Naive thymus-derived CD4-positive, alpha-beta T cell (primary cell): ENCODE measurements at regions not wholly inside any gene's neighbourhood (a gene's known extent, or its start where the extent isn't known, plus 50 kb on each side); places are given as distances from the start of the nearest gene placed in this dataset.
A peak's percentile ranks its signal among the peaks of the same experiment; 100 is the strongest.

Experiments used
- ATAC-seq: fragments of 150-1000 bp; cut with Tn5 transposase; 2 replicates; pipeline ENCODE4 v1.10.0; 2021; ENCODE audit warnings: mild to moderate bottlenecking, moderate library complexity
- CTCF ChIA-PET: fragments of 350-600 bp; sonication (Branson Sonifier 250); formaldehyde crosslinking; loops from one replicate; lab custom pipeline; 2021; ENCODE audit warnings: antibody characterized with exemption; lab: Charles Lee
- POLR2A ChIA-PET: fragments of 350-600 bp; sonication (Branson Sonifier 250); formaldehyde crosslinking; loops from one replicate; lab custom pipeline; 2021; ENCODE audit warnings: antibody characterized with exemption, inconsistent platforms; lab: Charles Lee
- DNase-seq, 9 donors: peaks; one replicate each; pipeline versions ENCODE4 v3.0.0 to v3.0.0-alpha.2; 2020 to 2022; ENCODE audit warnings: mixed read lengths in 1 of 9
- H3K27ac ChIP-seq: one replicate; pipeline ENCODE4 v1.7.0; 2013; ENCODE audit warnings: mild to moderate bottlenecking, low read depth, low read length, moderate library complexity
- H3K27me3 ChIP-seq, 2 donors: one replicate each; pipeline ENCODE4 v1.7.0; 2013; ENCODE audit warnings: low read length in 2 of 2, mild to moderate bottlenecking in 2 of 2, moderate library complexity in 2 of 2; ENCODE audit not compliant: control insufficient read depth in 2 of 2, insufficient read depth in 2 of 2
- H3K36me3 ChIP-seq, 3 experiments: 1 replicate in 2 of 3; 2 replicates in 1 of 3; pipeline ENCODE4 v1.7.0; 2013; ENCODE audit warnings: low read length in 3 of 3, mild to moderate bottlenecking in 3 of 3, moderate library complexity in 1 of 3; ENCODE audit not compliant: insufficient read depth in 3 of 3, control insufficient read depth in 2 of 3
- H3K4me1 ChIP-seq, 2 donors: one replicate each; pipeline ENCODE4 v1.7.0; 2013; ENCODE audit warnings: low read length in 2 of 2, mild to moderate bottlenecking in 2 of 2, moderate library complexity in 1 of 2; ENCODE audit not compliant: control insufficient read depth in 2 of 2, insufficient read depth in 2 of 2
- H3K4me3 ChIP-seq: 2 replicates; pipeline ENCODE4 v1.7.0; 2013; ENCODE audit warnings: mild to moderate bottlenecking, low read length
- H3K9me3 ChIP-seq, 3 experiments: 1 replicate in 2 of 3; 2 replicates in 1 of 3; pipeline ENCODE4 v1.7.0; 2013; ENCODE audit warnings: low read length in 3 of 3; ENCODE audit not compliant: control insufficient read depth in 2 of 3
- H3K27ac Mint-ChIP-seq, 9 donors: one replicate each; pipeline ENCODE4 v1.8.0; 2020 to 2022; ENCODE audit warnings: mixed read lengths in 9 of 9, mild to moderate bottlenecking in 8 of 9, moderate library complexity in 5 of 9, inconsistent platforms in 2 of 9
- H3K27me3 Mint-ChIP-seq, 5 donors: one replicate each; pipeline ENCODE4 v1.8.0; 2021 to 2022; ENCODE audit warnings: mixed read lengths in 5 of 5, mild to moderate bottlenecking in 1 of 5
- H3K36me3 Mint-ChIP-seq, 5 donors: one replicate each; pipeline ENCODE4 v1.8.0; 2020 to 2022; ENCODE audit warnings: mixed read lengths in 5 of 5, mild to moderate bottlenecking in 3 of 5, inconsistent platforms in 1 of 5
- H3K4me1 Mint-ChIP-seq, 7 donors: one replicate each; pipeline ENCODE4 v1.8.0; 2020 to 2022; ENCODE audit warnings: mixed read lengths in 7 of 7, mild to moderate bottlenecking in 3 of 7, inconsistent platforms in 1 of 7
- H3K4me3 Mint-ChIP-seq, 10 donors: one replicate each; pipeline ENCODE4 v1.8.0; 2020 to 2022; ENCODE audit warnings: mild to moderate bottlenecking in 10 of 10, mixed read lengths in 10 of 10, moderate library complexity in 6 of 10, inconsistent platforms in 2 of 10
- H3K9me3 Mint-ChIP-seq, 11 donors: one replicate each; pipeline ENCODE4 v1.8.0; 2020 to 2022; ENCODE audit warnings: mixed read lengths in 11 of 11, mild to moderate bottlenecking in 4 of 11, inconsistent platforms in 1 of 11, moderate library complexity in 1 of 11
- intact Hi-C, 2 donors: fragments of 100-400 bp; cut with micrococcal nuclease; formaldehyde crosslinking; loops; one replicate each; pipeline ENCODE4 v1.15.1; 2023

DNA sequence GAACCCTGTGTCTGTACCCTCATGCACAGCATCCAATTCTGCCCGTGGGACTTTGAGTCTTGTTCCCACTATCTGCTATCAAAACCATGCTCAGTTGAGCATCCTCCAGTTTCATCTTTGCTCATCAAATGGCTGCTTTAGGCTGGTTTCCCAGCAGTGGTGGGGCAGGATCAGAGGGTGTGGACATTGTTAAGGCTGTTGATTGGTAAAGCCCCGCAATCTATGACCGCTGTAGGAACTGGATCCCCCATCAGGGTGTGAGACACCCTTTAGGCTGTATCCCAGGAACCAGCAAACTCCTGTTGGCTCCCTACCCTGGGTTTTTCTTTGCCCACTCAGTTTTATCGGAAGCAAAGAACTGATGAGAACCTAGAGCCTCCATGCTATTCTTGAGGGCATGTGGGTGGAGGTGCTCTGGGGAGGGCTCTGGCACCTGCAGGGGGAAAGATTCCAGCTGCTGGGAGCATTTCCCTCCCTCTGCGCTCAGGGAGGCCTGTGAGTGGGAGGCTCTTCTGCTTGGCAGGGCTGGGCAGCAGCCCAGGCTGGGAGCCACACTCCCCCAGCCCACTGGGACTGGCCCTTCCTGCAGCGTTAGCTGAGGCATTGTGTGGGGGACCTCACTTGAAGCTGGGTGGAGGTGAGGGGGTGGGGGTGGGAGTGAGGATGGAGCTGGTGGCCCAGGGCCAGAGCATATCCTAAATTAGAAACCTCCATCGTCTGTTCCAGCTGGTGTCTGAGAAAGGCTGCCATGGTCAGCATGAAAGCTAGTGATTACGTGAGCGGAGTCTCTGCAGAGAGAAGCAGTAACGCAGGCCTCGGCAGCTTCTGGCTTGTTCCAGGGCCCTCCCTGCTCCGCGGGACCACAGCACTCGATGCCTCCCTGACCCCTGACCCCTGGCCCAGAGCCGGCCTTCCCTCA, 160.6 kb downstream of the IRF8 start:
- Mint-ChIP-seq H3K27ac (no peak overlapping the region), H3K9me3 (no peaks in the 10 kb centered on the region), H3K36me3 (no peaks in the 10 kb centered on the region), H3K4me3 (no peak overlapping the region), H3K4me1 (no peaks in the 10 kb centered on the region), H3K27me3 (peaks cover 0 to 17% (median 10%) of the 10 kb centered on the region in 5 donors)
- Histone ChIP-seq H3K27me3 (no peaks in the 10 kb centered on the region), H3K36me3 (no peaks in the 10 kb centered on the region), H3K4me1 (no peaks in the 10 kb centered on the region), H3K9me3 (no peaks in the 10 kb centered on the region), H3K4me3 (no peak overlapping the region), H3K27ac (no peak overlapping the region)
- POLR2A ChIA-PET, result no interaction called here
- intact Hi-C loops, result no loop called here
- DNase-seq (no peak), ATAC-seq (no peak)
- CTCF ChIA-PET, result no interaction called here

DNA sequence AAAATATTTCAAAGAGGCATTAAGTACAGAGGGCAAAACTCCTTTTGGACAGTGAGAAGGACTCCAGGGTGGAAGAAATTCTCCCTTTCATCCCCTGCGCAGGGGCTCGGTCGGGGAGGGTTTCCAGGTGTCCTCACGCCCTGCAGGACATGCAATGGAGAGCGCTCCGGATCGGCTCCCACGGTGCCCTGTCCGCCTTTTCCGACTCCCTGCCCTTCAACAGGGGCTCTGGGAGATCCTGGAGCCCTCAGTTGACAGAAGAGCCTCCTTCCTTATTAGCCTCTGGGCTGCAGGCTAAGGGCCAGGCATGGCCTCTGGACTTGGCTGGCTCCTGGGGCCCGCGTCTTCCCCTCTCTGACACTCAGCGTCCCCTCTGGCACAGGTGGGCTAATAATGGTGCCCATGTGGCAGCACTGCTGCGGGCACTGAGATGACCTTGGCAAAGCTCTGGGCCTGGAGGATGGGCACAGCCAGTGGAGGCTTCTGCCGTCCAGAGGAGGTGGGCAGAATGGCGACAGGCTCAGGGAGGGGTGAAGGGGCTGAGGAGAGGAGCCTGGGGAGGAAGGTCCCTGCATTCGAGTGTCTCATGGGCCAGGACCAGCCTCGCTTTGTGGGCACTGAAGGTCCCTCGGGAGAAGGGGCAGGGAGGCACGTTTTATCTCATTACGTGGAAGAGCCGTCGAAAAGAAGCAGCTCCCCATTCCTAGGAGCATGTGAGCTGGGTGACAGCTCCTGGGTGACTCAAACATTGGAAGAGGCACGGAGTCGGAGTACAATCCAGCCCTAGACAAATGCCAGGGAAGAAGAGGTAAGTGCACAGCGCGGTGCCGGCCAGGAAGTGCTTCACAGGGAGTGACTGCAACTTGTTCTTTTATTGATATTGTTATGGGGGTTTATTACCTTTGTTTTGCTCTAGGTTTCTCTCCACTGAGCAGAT, 161.7 kb downstream of the IRF8 start:
- DNase-seq, result no peak
- no peaks in the 10 kb centered on the region for H3K27me3 ChIP-seq
- peaks cover 0 to 19% (median 8%) of the 10 kb centered on the region in 5 donors for H3K27me3 Mint-ChIP-seq
- intact Hi-C loops, result no loop called here
- ChIA-PET POLR2A (no interaction called here), CTCF (no interaction called here)
- H3K36me3 ChIP-seq, result no peaks in the 10 kb centered on the region
- no peaks in the 10 kb centered on the region for H3K9me3 ChIP-seq
- H3K4me1 Mint-ChIP-seq, result no peaks in the 10 kb centered on the region
- no peaks in the 10 kb centered on the region for H3K4me1 ChIP-seq
- H3K36me3 Mint-ChIP-seq, result no peaks in the 10 kb centered on the region
- H3K27ac ChIP-seq, result no peak overlapping the region
- H3K27ac Mint-ChIP-seq, result no peak overlapping the region
- no peak overlapping the region for H3K4me3 Mint-ChIP-seq
- no peak for ATAC-seq
- H3K9me3 Mint-ChIP-seq, result no peaks in the 10 kb centered on the region
- H3K4me3 ChIP-seq, result no peak overlapping the region

DNA sequence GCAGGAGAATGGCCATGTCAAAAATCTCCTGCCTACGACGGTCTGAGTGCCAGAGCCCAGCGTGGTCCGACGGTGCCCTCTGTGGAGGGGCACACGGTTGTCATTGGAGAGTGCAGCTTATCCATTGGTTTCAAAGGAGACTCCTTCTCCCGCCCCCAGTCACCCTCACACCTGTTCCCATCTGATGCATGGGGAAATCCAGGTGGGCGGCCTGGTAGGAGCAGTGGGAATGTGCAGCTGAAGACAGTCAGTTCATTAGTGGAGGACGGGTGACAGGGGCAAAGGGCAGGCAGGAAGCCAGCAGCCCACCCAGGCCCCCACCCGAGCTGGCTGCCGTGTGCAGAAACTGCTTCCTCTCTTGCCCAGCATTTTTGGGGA, 162.3 kb downstream of the IRF8 start:
- no peak for DNase-seq
- no peaks in the 10 kb centered on the region for H3K9me3 Mint-ChIP-seq
- H3K9me3 ChIP-seq, result no peaks in the 10 kb centered on the region
- no peaks in the 10 kb centered on the region for H3K4me1 Mint-ChIP-seq
- H3K4me1 ChIP-seq, result no peaks in the 10 kb centered on the region
- no peak overlapping the region for H3K27ac ChIP-seq
- ChIA-PET CTCF (no interaction called here), POLR2A (no interaction called here)
- H3K27me3 Mint-ChIP-seq, result peaks cover 0 to 19% (median 8%) of the 10 kb centered on the region in 5 donors
- ATAC-seq, result no peak
- no peak overlapping the region for H3K4me3 ChIP-seq
- H3K27ac Mint-ChIP-seq, result no peak overlapping the region
- intact Hi-C loops, result no loop called here
- H3K36me3 Mint-ChIP-seq, result no peaks in the 10 kb centered on the region
- no peaks in the 10 kb centered on the region for H3K27me3 ChIP-seq
- no peaks in the 10 kb centered on the region for H3K36me3 ChIP-seq
- no peak overlapping the region for H3K4me3 Mint-ChIP-seq

DNA sequence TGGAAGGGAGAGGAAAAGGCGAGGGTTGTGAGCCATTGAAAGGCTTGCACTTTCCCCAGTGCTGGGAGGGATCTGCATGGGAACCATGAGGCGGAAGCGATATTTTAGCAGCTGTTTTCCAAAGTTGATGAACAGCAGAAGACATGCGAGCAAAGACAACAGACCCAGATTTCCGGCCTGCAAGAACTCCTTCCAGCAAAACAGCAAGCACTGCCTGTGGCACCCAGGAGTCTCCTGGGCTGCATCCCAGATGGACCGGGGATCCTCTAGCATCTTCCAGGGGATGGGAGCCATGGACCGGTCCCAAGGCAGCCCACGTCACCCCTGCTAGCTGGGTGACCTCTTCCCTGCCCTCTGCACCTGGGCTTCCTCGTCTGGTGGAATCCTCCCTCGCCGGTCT, 162.8 kb downstream of the IRF8 start:
- Histone ChIP-seq H3K27me3 (no peaks in the 10 kb centered on the region), H3K4me3 (no peak overlapping the region), H3K4me1 (no peaks in the 10 kb centered on the region), H3K36me3 (no peaks in the 10 kb centered on the region), H3K27ac (no peak overlapping the region), H3K9me3 (no peaks in the 10 kb centered on the region)
- no peaks in the 10 kb centered on the region for H3K36me3 Mint-ChIP-seq
- no peaks in the 10 kb centered on the region for H3K4me1 Mint-ChIP-seq
- CTCF ChIA-PET, result no interaction called here
- H3K9me3 Mint-ChIP-seq, result no peaks in the 10 kb centered on the region
- DNase-seq (no peak), ATAC-seq (no peak)
- H3K27ac Mint-ChIP-seq, result no peak overlapping the region
- H3K27me3 Mint-ChIP-seq, result peaks cover 0 to 19% (median 8%) of the 10 kb centered on the region in 5 donors
- intact Hi-C loops, result no loop called here
- H3K4me3 Mint-ChIP-seq, result no peak overlapping the region
- POLR2A ChIA-PET, result no interaction called here

DNA sequence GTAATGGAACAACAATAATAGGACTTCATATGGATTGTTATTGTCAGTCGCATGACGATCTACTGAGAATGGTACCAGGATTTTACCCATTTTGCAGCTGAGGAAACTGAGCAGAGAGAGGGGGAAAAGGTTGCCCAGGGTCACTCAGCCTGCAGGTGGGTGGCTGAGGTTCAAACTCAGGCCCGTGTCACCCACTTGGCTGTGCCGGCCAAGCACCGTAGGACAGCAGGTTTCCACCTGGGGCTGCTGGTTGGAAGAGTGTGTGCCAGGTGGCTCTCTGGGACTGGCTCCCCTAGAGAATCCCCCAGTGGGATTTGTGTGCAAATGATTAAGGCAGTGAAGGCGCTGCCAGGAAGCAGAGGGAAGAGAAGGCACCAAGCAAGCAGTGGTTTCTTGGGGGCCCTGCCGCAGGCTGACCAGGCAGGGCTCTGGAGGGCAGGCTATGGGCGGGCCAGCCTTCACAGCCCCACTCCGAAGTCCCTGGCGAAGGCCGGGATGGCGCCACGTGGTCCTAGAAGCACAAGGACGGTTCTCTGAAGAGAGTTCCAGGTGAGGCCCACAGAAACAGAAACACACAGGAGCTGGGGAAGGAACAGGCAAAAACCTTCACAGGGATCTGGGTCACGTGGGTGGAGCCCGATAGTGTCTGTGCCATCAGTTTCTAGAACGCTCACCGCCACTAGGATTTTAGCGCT, 163.5 kb downstream of the IRF8 start:
- Histone ChIP-seq H3K4me3 (no peak overlapping the region), H3K9me3 (no peaks in the 10 kb centered on the region), H3K27me3 (no peaks in the 10 kb centered on the region), H3K4me1 (no peaks in the 10 kb centered on the region), H3K27ac (no peak overlapping the region), H3K36me3 (no peaks in the 10 kb centered on the region)
- H3K27me3 Mint-ChIP-seq, result peaks cover 0 to 21% (median 8%) of the 10 kb centered on the region in 5 donors
- DNase-seq (no peak), ATAC-seq (no peak)
- CTCF ChIA-PET, result no interaction called here
- H3K4me1 Mint-ChIP-seq, result no peaks in the 10 kb centered on the region
- intact Hi-C loops, result no loop called here
- H3K36me3 Mint-ChIP-seq, result no peaks in the 10 kb centered on the region
- H3K9me3 Mint-ChIP-seq, result no peaks in the 10 kb centered on the region
- H3K27ac Mint-ChIP-seq, result no peak overlapping the region
- POLR2A ChIA-PET, result no interaction called here
- no peak overlapping the region for H3K4me3 Mint-ChIP-seq

DNA sequence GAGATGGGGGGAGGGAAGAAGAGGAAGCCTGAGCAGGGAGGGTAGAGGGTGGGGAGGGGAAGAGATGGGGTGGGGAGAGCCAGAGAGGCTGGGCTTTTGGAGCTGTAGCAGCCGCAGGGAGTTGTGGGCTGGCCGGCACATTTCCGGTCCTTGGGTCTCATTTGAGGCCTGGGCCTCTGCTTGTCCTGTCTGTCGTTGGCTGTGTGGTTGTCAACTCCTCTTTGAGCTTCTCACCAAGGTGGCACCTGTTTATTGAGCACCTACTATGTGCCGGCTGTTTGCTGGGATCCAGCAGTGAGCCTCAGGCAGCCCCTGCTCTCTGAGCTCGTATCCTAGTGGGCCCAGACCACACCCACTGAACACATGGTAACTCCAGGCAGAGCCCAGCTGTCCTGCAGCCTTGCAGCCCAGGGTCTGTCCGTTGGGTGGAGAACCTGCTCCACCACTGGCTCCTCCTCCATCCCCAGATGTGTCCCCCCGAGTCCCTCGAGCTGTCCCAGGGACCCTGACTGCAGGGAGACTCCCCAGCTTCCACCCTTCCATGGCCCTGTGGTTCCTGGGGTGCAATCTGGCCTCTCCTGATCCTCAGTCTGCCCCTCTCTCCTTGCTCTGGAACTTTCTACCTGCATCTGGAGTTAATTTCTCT, 164.9 kb downstream of the IRF8 start:
- H3K27ac ChIP-seq, result no peak overlapping the region
- Mint-ChIP-seq H3K4me1 (no peaks in the 10 kb centered on the region), H3K4me3 (peak overlapping the region in 1 of 10 donors; percentile 37), H3K27me3 (peaks cover 0 to 32% (median 12%) of the 10 kb centered on the region in 5 donors), H3K36me3 (peaks cover 0 to 5% (median 0%) of the 10 kb centered on the region in 5 donors), H3K9me3 (no peaks in the 10 kb centered on the region), H3K27ac (no peak overlapping the region)
- H3K4me1 ChIP-seq, result no peaks in the 10 kb centered on the region
- H3K36me3 ChIP-seq, result no peaks in the 10 kb centered on the region
- no peaks in the 10 kb centered on the region for H3K9me3 ChIP-seq
- no peak for ATAC-seq
- DNase-seq, result no peak
- intact Hi-C loops, result no loop called here
- H3K27me3 ChIP-seq, result no peaks in the 10 kb centered on the region
- H3K4me3 ChIP-seq, result no peak overlapping the region
- POLR2A ChIA-PET, result no interaction called here
- CTCF ChIA-PET, result no interaction called here
